Activated CD4-positive, alpha-beta T cell treated with anti-CD3 and anti-CD28 coated beads, Interleukin-2, Interleukin-6, amounts not matched to agents 100 ng/mL and 50 ng/mL, durations not matched to agents 16 hours and 8 hours (primary cell): ENCODE measurements at regions not wholly inside any gene's neighbourhood (a gene's known extent, or its start where the extent isn't known, plus 50 kb on each side); places are given as distances from the start of the nearest gene placed in this dataset.

ENCODE experiments used
- DNase-seq: peaks from one replicate; pipeline ENCODE4 v3.0.0-alpha.2; 2020

DNA sequence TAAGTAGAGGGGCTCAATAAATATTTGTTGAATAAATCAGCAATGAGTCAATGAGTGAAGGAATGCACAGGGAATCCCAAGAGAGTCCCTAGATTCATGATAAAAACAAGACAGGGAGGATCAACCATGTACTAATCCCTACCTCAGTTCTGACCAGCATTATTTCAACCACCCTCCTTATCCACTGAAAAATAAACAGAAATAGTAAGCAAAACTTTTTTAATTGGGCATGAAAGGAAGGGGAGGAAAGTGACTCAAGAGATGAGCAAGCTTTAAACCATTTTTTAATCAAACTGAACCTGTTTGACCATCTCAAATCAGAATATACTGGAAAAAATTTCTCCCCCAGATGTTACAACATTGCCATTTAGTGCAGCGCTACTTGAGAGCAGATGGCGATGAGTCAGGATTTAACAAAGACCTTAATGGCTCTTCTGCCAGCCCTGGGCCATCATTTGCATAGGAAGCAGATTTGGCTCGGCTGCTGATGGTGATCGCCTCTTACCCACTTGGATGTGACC, 194.8 kb upstream of the SLC30A5 start:
- no peak for DNase-seq

GRCh38 chr5:68911840-68912690, 181.7 kb upstream of the SLC30A5 start:
- DNase-seq: no peak

DNA sequence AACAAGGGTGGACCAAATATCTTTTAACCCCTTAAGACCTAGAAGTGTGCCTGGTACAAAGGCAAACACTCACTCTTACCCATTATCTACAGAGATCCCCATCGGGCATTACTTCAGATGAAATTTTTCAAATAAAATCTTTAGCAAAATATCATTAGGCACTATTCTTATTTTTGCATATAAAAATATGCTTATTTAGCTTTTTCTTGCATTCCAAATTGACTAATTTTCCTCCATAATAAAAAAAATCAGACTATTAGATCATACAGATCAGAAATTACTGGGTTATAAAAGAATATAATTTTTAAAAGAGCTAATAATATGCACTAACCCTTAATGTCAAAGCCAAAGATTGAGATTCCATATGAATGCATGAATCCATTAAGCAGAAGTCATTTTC, 178.7 kb upstream of the SLC30A5 start:
- DNase-seq: no peak

GRCh38 chr5:68918306-68918705, 175.5 kb upstream of the SLC30A5 start:
- DNase-seq: no peak

GRCh38 chr5:68919988-68920490, 173.8 kb upstream of the SLC30A5 start:
- no peak for DNase-seq

DNA sequence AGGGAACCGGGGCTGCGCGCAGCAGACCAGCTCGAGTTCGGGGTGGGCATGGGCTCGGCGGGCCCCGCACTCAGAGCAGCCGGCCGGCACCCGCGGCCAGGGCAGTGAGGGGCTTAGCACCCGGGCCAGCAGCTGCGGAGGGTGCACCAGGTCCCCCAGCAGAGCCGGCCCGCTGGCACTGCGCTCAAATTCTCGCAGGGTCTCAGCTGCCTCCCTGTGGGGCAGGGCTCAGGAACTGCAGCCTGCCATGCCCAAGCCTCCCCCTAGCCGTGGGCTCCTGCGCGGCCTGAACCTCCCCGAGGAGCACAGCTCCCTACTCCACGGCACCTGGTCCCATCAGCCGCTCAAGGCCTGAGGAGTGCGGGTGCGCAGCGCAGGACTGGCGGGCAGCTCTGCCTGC, 172.9 kb upstream of the SLC30A5 start:
- no peak for DNase-seq

- DNase-seq: no peak
Observed at GRCh38 chr5:68922172-68922987, 171.4 kb upstream of the SLC30A5 start.

DNA sequence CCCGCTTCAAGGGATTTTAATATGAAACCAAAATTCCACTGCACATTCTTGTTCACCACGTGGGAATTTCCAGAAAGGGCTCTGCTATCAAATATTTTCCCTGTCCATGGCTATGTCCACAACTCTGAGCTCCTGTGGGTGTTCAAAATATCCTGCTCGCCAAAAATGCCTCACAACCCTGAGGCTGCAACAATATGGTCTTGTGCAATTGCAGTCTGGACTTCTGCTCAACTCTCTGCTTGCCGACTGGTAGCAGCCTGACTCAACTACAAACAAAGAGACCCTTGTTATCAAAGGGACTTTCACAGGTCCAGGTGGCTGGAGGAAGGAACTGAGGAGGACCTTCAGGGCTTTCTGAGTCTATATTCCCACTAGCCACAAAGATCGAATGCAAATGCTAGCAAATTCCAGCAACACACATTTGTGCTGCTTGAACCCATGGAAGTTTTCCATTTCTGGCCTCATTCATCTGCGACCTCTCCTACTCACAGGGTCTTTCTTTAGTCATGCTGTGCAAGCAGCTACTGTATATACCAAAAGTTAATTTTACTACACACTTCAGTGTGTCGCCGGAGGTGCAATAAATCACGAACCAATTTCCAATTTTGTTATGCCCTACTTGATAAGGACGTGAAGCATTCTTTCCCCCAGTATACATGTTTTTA, 169.2 kb upstream of the SLC30A5 start:
- DNase-seq: no peak

GRCh38 chr5:68928617-68929302, 165.1 kb upstream of the SLC30A5 start:
- no peak for DNase-seq

GRCh38 chr5:68930139-68930538, 163.7 kb upstream of the SLC30A5 start:
- DNase-seq: no peak

DNA sequence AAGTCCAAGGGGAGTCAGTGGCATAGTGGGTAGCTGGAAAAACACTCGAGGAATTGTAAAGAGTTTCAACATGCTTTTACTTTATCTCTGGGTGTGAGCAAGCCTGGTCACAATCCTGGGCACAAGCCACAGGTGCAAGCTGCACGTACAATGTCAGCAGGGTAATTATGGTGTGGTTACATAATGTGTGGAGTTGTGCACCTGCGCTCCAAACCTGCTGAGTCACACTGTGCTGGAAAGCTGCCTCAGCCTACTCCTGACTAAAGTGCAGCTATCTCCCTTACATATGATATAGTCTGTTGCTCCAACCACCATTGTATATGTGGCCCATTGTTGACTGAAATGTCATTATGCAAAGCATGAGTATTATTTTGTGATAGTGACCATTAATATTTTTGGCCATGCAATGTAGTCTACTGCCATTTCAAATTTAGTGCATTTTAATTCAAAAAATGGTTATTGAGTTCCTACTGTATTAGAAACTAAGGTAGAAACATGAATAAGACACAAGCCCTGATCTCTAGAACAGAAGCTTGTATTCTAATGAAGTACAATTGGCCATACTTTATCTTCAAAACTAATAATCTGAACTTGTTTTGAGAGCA, 160.9 kb upstream of the SLC30A5 start:
- no peak for DNase-seq

GRCh38 chr5:68942169-68942568, 151.6 kb upstream of the SLC30A5 start:
- no peak for DNase-seq

GRCh38 chr5:68946728-68947127, 147.1 kb upstream of the SLC30A5 start:
- DNase-seq: no peak

GRCh38 chr5:68947986-68948385, 145.8 kb upstream of the SLC30A5 start:
- no peak for DNase-seq

GRCh38 chr5:68949256-68949655, 144.6 kb upstream of the SLC30A5 start:
- DNase-seq: no peak

GRCh38 chr5:68949711-68950110, 144.1 kb upstream of the SLC30A5 start:
- DNase-seq: no peak

DNA sequence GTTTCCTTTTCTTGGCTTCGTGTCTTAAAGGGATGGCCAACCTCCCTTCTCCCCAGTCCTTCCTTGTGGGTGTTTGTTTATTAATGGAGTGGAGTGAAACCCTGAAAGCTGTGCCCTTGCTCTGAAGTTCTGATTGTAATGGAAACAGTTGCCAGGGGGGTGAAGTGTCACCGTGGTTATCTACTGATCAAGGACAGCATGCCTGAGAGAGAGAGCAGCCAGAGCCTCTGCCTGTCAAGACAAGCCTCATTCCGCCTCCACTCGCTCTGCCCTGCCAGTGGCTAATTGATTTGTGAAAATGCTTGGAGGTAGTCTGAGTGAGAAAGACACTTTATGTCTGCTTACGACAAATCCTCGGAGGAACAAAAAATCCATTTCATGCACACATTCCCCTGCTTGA, 143.7 kb upstream of the SLC30A5 start:
- no peak for DNase-seq

GRCh38 chr5:68950930-68951329, 142.9 kb upstream of the SLC30A5 start:
- DNase-seq: no peak

DNA sequence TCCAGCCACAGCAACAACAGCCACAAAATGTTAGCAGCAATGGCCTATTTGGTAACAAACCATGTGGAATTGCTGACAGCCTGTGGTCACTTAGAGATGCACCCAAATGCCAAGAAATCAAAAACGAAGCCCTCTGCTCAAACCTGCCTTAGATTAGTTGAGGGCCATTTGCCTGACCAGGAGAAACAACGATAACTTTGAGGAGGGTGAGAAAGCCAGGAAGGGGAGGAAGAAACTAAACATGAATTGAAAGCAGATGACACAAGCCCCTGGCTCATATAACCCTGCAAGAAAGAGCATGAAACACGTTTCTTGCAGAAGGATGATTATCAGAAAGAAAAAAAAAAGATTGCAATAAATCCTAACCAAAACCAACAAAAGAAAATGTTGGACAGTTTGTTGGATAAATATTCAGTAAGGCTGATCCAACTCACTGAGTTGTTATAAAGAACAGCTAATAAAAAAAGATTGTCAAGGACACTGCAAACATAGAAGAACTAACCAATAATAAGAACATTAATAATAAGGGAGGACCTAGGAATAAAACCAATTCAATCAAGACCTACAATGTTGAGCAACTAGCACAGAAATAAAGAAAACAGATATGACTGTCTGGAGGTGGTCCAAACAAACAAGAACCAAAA, 140.5 kb upstream of the SLC30A5 start:
- DNase-seq: no peak

- DNase-seq: no peak
Observed at GRCh38 chr5:68953875-68954617, 139.8 kb upstream of the SLC30A5 start.

- DNase-seq: no peak
Observed at GRCh38 chr5:68954618-68954910, 139.2 kb upstream of the SLC30A5 start.
